ENCODE measurements at regions not wholly inside any gene's neighbourhood (a gene's known extent, or its start where the extent isn't known, plus 50 kb on each side); places are given as distances from the start of the nearest gene placed in this dataset.
A peak's percentile ranks its signal among the peaks of the same experiment; 100 is the strongest.
"Not testable (repeated sequence)": the region's sequence is repeated elsewhere in the genome, so short reads cannot be mapped to it uniquely, and the experiment has no call there.

GRCh38 chr9:41367301-41367700 is 178.2 kb upstream of the ZNG1F start:
- H3K27ac ChIP-seq; in situ Hi-C loops (cut with HindIII; ENCODE audit: low pct_ligation_motif_present, low sequenced_read_pairs); DNase-seq; H3K4me3 ChIP-seq (ENCODE audit: low read depth, low read length); H3K36me3 ChIP-seq (replicated peaks); H3K27me3 ChIP-seq (replicated peaks): not testable (repeated sequence)

GRCh38 chr9:41361790-41362189 is 172.7 kb upstream of the ZNG1F start:
- in situ Hi-C loops (cut with HindIII; ENCODE audit: low pct_ligation_motif_present, low sequenced_read_pairs); H3K4me3 ChIP-seq (ENCODE audit: low read depth, low read length); H3K36me3 ChIP-seq (replicated peaks); H3K27ac ChIP-seq; H3K27me3 ChIP-seq (replicated peaks); DNase-seq: not testable (repeated sequence)

GRCh38 chr9:41359116-41359515 is 170.0 kb upstream of the ZNG1F start:
- Histone ChIP-seq H3K27ac (peak overlapping the region; percentile 37), H3K4me3 (ENCODE audit: low read depth, low read length) (peak overlapping the region; percentile 68)
- H3K27me3 ChIP-seq (replicated peaks); H3K36me3 ChIP-seq (replicated peaks); in situ Hi-C loops (cut with HindIII; ENCODE audit: low pct_ligation_motif_present, low sequenced_read_pairs): not testable (repeated sequence)
- peak; percentile 14 for DNase-seq

GRCh38 chr9:41358682-41359081 is 169.6 kb upstream of the ZNG1F start:
- Histone ChIP-seq H3K4me3 (ENCODE audit: low read depth, low read length) (peak overlapping the region; percentile 68), H3K27ac (peak overlapping the region; percentile 37)
- H3K27me3 ChIP-seq (replicated peaks); in situ Hi-C loops (cut with HindIII; ENCODE audit: low pct_ligation_motif_present, low sequenced_read_pairs); H3K36me3 ChIP-seq (replicated peaks): not testable (repeated sequence)
- DNase-seq = peak; percentile 59

- DNase-seq; H3K36me3 ChIP-seq (replicated peaks); H3K27me3 ChIP-seq (replicated peaks); H3K27ac ChIP-seq; in situ Hi-C loops (cut with HindIII; ENCODE audit: low pct_ligation_motif_present, low sequenced_read_pairs): not testable (repeated sequence)
- peak overlapping the region; percentile 27 for H3K4me3 ChIP-seq (ENCODE audit: low read depth, low read length)
Observed at GRCh38 chr9:41357918-41358404, 168.8 kb upstream of the ZNG1F start.

GRCh38 chr9:41357350-41357748 is 168.2 kb upstream of the ZNG1F start:
- in situ Hi-C loops (cut with HindIII; ENCODE audit: low pct_ligation_motif_present, low sequenced_read_pairs); H3K27me3 ChIP-seq (replicated peaks); DNase-seq: not testable (repeated sequence)

GRCh38 chr9:41356588-41357349 is 167.7 kb upstream of the ZNG1F start:
- H3K36me3 ChIP-seq (replicated peaks); H3K4me3 ChIP-seq (ENCODE audit: low read depth, low read length); in situ Hi-C loops (cut with HindIII; ENCODE audit: low pct_ligation_motif_present, low sequenced_read_pairs); H3K27ac ChIP-seq; H3K27me3 ChIP-seq (replicated peaks): not testable (repeated sequence)
- peak; percentile 82 for DNase-seq

More at GRCh38 chr9:41357350-41357748, 168.2 kb upstream of the ZNG1F start:
- H3K36me3 ChIP-seq (replicated peaks); H3K4me3 ChIP-seq (ENCODE audit: low read depth, low read length); H3K27ac ChIP-seq: not testable (repeated sequence)

GRCh38 chr9:41355712-41356450 is 166.8 kb upstream of the ZNG1F start:
- H3K27ac ChIP-seq; H3K27me3 ChIP-seq (replicated peaks); DNase-seq; H3K36me3 ChIP-seq (replicated peaks); H3K4me3 ChIP-seq (ENCODE audit: low read depth, low read length); in situ Hi-C loops (cut with HindIII; ENCODE audit: low pct_ligation_motif_present, low sequenced_read_pairs): not testable (repeated sequence)

- DNase-seq; in situ Hi-C loops (cut with HindIII; ENCODE audit: low pct_ligation_motif_present, low sequenced_read_pairs); H3K4me3 ChIP-seq (ENCODE audit: low read depth, low read length); H3K36me3 ChIP-seq (replicated peaks); H3K27me3 ChIP-seq (replicated peaks); H3K27ac ChIP-seq: not testable (repeated sequence)
Observed at GRCh38 chr9:41354978-41355377, 165.9 kb upstream of the ZNG1F start.

- H3K27me3 ChIP-seq (replicated peaks); DNase-seq; H3K36me3 ChIP-seq (replicated peaks); H3K4me3 ChIP-seq (ENCODE audit: low read depth, low read length); in situ Hi-C loops (cut with HindIII; ENCODE audit: low pct_ligation_motif_present, low sequenced_read_pairs); H3K27ac ChIP-seq: not testable (repeated sequence)
Observed at GRCh38 chr9:41354060-41354934, 165.2 kb upstream of the ZNG1F start.

- in situ Hi-C loops (cut with HindIII; ENCODE audit: low pct_ligation_motif_present, low sequenced_read_pairs); H3K36me3 ChIP-seq (replicated peaks); H3K27me3 ChIP-seq (replicated peaks); H3K4me3 ChIP-seq (ENCODE audit: low read depth, low read length); DNase-seq; H3K27ac ChIP-seq: not testable (repeated sequence)
Observed at GRCh38 chr9:41353026-41353425, 163.9 kb upstream of the ZNG1F start.

- in situ Hi-C loops (cut with HindIII; ENCODE audit: low pct_ligation_motif_present, low sequenced_read_pairs); H3K27me3 ChIP-seq (replicated peaks); H3K36me3 ChIP-seq (replicated peaks); H3K27ac ChIP-seq; DNase-seq; H3K4me3 ChIP-seq (ENCODE audit: low read depth, low read length): not testable (repeated sequence)
Observed at GRCh38 chr9:41352390-41352789, 163.3 kb upstream of the ZNG1F start.

GRCh38 chr9:41347893-41348292 is 158.8 kb upstream of the ZNG1F start:
- DNase-seq; H3K4me3 ChIP-seq (ENCODE audit: low read depth, low read length); H3K27me3 ChIP-seq (replicated peaks); in situ Hi-C loops (cut with HindIII; ENCODE audit: low pct_ligation_motif_present, low sequenced_read_pairs); H3K27ac ChIP-seq; H3K36me3 ChIP-seq (replicated peaks): not testable (repeated sequence)

GRCh38 chr9:41332562-41332961 is 143.4 kb upstream of the ZNG1F start:
- H3K27me3 ChIP-seq (replicated peaks); H3K27ac ChIP-seq; H3K36me3 ChIP-seq (replicated peaks); H3K4me3 ChIP-seq (ENCODE audit: low read depth, low read length); DNase-seq; in situ Hi-C loops (cut with HindIII; ENCODE audit: low pct_ligation_motif_present, low sequenced_read_pairs): not testable (repeated sequence)
